K562 (cell line): ENCODE measurements at regions not wholly inside any gene's neighbourhood (a gene's known extent, or its start where the extent isn't known, plus 50 kb on each side); places are given as distances from the start of the nearest gene placed in this dataset.

Source experiments
- CAMTA2 ChIP-seq: fragments of 250-450 bp; sonication (Bioruptor Pico); conservative IDR thresholded peaks from 2 replicates; pipeline ENCODE4 v1.5.1; 2022
- CBX3 ChIP-seq, 2 experiments: IDR thresholded peaks; 1 replicate in 1 of 2; 2 replicates in 1 of 2; pipeline ENCODE4 v1.6.1; 2012; ENCODE audit warnings: inconsistent platforms in 2 of 2, low read length in 2 of 2, borderline replicate concordance in 1 of 2, control low read depth in 1 of 2
- CEBPB ChIP-seq: fragments of 450-650 bp; IDR thresholded peaks from 2 replicates; pipeline ENCODE4 v1.6.1; 2016; ENCODE audit warnings: missing genetic modification characterization, missing compliant biosample characterization
- CEBPZ ChIP-seq: fragments of 150-350 bp; IDR thresholded peaks from 2 replicates; pipeline ENCODE4 v1.6.1; 2014; ENCODE audit warnings: low read depth, mild to moderate bottlenecking, low read length, borderline replicate concordance
- ESRRA ChIP-seq: fragments of 450-650 bp; IDR thresholded peaks from 2 replicates; pipeline ENCODE4 v1.6.1; 2014; ENCODE audit warnings: low read depth, mild to moderate bottlenecking, moderate library complexity, borderline replicate concordance
- L3MBTL2 ChIP-seq: fragments of 450-650 bp; IDR thresholded peaks from 2 replicates; pipeline ENCODE4 v1.6.1; 2016; ENCODE audit warnings: mild to moderate bottlenecking, moderate library complexity
- MBD1 ChIP-seq: fragments of 250-450 bp; sonication (Bioruptor Pico); IDR thresholded peaks from 2 replicates; pipeline ENCODE4 v1.8.0; 2022; ENCODE audit warnings: inconsistent platforms
- MLLT1 ChIP-seq, 2 experiments: fragments of 450-650 bp; IDR thresholded peaks; 2 replicates each; pipeline ENCODE4 v1.6.1; 2016
- NR2C1 ChIP-seq, 2 experiments: fragments of 450-650 bp; IDR thresholded peaks; 2 replicates each; pipeline ENCODE4 v1.6.1; 2017; ENCODE audit warnings: mild to moderate bottlenecking in 2 of 2, antibody characterized with exemption in 1 of 2, inconsistent platforms in 1 of 2, missing compliant biosample characterization in 1 of 2, missing genetic modification characterization in 1 of 2
- RERE ChIP-seq: sonication (generic); formaldehyde crosslinking; IDR thresholded peaks from 2 replicates; pipeline ENCODE4 v1.8.0; 2023; ENCODE audit warnings: missing genetic modification reagents, mild to moderate bottlenecking, borderline replicate concordance
- TCF7L2 ChIP-seq: fragments of 150-350 bp; IDR thresholded peaks from 2 replicates; pipeline ENCODE4 v1.6.1; 2016; ENCODE audit warnings: low read depth, mild to moderate bottlenecking, low read length, moderate library complexity
- TRIM24 ChIP-seq, 2 experiments: fragments of 450-650 bp; IDR thresholded peaks; 2 replicates each; pipeline ENCODE4 v1.6.1; 2016
- TF ChIP-seq, protein P1 (sequence below): fragments of 450-650 bp; IDR thresholded peaks from 2 replicates; pipeline ENCODE4 v1.6.1; 2016; ENCODE audit warnings: missing biosample characterization, missing genetic modification characterization

DNA sequence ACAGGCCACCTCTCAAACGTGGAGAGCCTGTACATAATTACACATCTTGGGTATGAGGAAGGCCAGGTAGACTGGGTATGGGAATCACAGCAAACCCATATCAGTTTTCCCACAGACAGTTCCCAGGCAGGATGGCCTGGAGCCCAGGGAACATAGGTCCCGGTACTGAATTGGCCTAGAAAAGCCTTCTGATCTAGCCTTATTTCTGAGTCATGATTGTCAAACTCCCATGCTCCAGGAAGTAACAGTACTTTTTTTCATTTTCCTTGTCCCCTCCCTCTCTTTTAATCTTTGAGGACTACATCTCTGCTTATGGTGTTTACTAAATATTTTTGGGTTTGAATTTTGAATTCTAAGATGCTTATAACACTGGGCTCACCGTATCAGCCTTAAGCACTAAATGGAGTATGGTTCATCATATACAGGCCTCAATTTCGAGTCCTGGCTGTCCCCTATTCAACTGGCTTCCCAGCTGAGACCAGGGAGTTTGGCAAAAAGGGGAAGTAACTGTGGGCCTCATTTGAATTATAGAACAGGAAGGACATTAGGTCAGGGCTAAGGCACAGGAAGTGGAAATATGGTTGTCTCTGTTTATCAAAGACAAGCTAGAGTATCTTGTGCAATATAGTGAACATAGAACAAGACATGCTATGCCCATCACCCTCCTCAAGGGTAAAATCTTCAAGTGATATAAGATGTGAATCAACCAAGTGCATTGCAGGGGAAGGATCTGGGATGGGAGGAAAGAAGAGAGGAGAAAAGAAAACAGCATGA lies 494.6 kb downstream of the NTRK3 start (continued):
- no peak for TF ChIP-seq RERE (CRISPR knock-in tag)
- TF ChIP-seq CBX3 (IDR thresholded peaks at IDR 0.05; ENCODE audit: borderline replicate concordance in 1 of 2, low read length in 2 of 2): no peak
- peak; percentile 42; the same call in 1 of the 2 replicates for TF ChIP-seq ESRRA
- peak; percentile 82 for TF ChIP-seq CEBPB
- TF ChIP-seq CAMTA2: no peak
- TF ChIP-seq L3MBTL2: peak; percentile 38
- TF ChIP-seq MLLT1 (IDR thresholded peaks at IDR 0.05): no peak
- peak; percentile 27 to 60; a peak in 1 of 4 replicates for TF ChIP-seq TRIM24 (IDR thresholded peaks at IDR 0.05)
- peak; percentile 76 for TF ChIP-seq NR2C1 (IDR thresholded peaks at IDR 0.05)
- peak; percentile 76 for TF ChIP-seq NR2C1 (tag; IDR thresholded peaks at IDR 0.05)
- TF ChIP-seq TCF7L2: no peak
- TF ChIP-seq, protein P1, sequence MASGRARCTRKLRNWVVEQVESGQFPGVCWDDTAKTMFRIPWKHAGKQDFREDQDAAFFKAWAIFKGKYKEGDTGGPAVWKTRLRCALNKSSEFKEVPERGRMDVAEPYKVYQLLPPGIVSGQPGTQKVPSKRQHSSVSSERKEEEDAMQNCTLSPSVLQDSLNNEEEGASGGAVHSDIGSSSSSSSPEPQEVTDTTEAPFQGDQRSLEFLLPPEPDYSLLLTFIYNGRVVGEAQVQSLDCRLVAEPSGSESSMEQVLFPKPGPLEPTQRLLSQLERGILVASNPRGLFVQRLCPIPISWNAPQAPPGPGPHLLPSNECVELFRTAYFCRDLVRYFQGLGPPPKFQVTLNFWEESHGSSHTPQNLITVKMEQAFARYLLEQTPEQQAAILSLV: no peak
- TF ChIP-seq MBD1: no peak
- TF ChIP-seq CEBPZ: no peak
